IMR-90 (cell line): ENCODE measurements at regions not wholly inside any gene's neighbourhood (a gene's known extent, or its start where the extent isn't known, plus 50 kb on each side); places are given as distances from the start of the nearest gene placed in this dataset.

Experiments
- BHLHE40 ChIP-seq: fragments of 150-350 bp; IDR thresholded peaks from 2 replicates; pipeline ENCODE4 v1.6.1; 2016; ENCODE audit warnings: mild to moderate bottlenecking, low read depth, low read length
- FOS ChIP-seq: fragments of 150-350 bp; IDR thresholded peaks from 2 replicates; pipeline ENCODE4 v1.6.1; 2016; ENCODE audit warnings: low read depth, low read length
- MAFK ChIP-seq: IDR thresholded peaks from 2 replicates; pipeline ENCODE4 v1.6.1; 2012; ENCODE audit warnings: low read depth, low read length, improper control_type of control experiment
- MAZ ChIP-seq: IDR thresholded peaks from 2 replicates; pipeline ENCODE4 v1.6.1; 2012; ENCODE audit warnings: low read depth, mild to moderate bottlenecking, low read length, improper control_type of control experiment, moderate library complexity, borderline replicate concordance
- MXI1 ChIP-seq: IDR thresholded peaks from 2 replicates; pipeline ENCODE4 v1.6.1; 2012; ENCODE audit warnings: low read depth, mild to moderate bottlenecking, low read length, moderate library complexity, borderline replicate concordance
- POLR2A ChIP-seq: IDR thresholded peaks from 2 replicates; pipeline ENCODE4 v1.6.1; 2012; ENCODE audit warnings: mild to moderate bottlenecking, low read depth, low read length
- RCOR1 ChIP-seq: IDR thresholded peaks from 2 replicates; pipeline ENCODE4 v1.6.1; 2012; ENCODE audit warnings: mild to moderate bottlenecking, low read length, improper control_type of control experiment; ENCODE audit not compliant: insufficient replicate concordance
- RFX5 ChIP-seq: IDR thresholded peaks from 2 replicates; pipeline ENCODE4 v1.8.0; 2012; ENCODE audit warnings: low read depth, mild to moderate bottlenecking, low read length, moderate library complexity
- USF2 ChIP-seq: fragments of 150-350 bp; IDR thresholded peaks from 2 replicates; pipeline ENCODE4 v1.6.1; 2017; ENCODE audit warnings: mild to moderate bottlenecking, antibody characterized with exemption, low read length, low read depth
- TF ChIP-seq, protein P1 (sequence below): conservative IDR thresholded peaks from 2 replicates; pipeline ENCODE4 v1.5.1; 2012; ENCODE audit warnings: mild to moderate bottlenecking, low read depth, low read length, improper control_type of control experiment
- TF ChIP-seq, protein P2 (sequence below): fragments of 150-350 bp; IDR thresholded peaks from 2 replicates; pipeline ENCODE4 v1.6.1; 2016; ENCODE audit warnings: low read depth, mild to moderate bottlenecking, low read length, moderate library complexity, borderline replicate concordance

- TF ChIP-seq, protein P1, sequence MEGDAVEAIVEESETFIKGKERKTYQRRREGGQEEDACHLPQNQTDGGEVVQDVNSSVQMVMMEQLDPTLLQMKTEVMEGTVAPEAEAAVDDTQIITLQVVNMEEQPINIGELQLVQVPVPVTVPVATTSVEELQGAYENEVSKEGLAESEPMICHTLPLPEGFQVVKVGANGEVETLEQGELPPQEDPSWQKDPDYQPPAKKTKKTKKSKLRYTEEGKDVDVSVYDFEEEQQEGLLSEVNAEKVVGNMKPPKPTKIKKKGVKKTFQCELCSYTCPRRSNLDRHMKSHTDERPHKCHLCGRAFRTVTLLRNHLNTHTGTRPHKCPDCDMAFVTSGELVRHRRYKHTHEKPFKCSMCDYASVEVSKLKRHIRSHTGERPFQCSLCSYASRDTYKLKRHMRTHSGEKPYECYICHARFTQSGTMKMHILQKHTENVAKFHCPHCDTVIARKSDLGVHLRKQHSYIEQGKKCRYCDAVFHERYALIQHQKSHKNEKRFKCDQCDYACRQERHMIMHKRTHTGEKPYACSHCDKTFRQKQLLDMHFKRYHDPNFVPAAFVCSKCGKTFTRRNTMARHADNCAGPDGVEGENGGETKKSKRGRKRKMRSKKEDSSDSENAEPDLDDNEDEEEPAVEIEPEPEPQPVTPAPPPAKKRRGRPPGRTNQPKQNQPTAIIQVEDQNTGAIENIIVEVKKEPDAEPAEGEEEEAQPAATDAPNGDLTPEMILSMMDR = no peak
- TF ChIP-seq POLR2A (no peak), MAZ (no peak), FOS (no peak), USF2 (no peak), MXI1 (no peak), RCOR1 (no peak), BHLHE40 (no peak), RFX5 (no peak), MAFK (no peak)
- TF ChIP-seq, protein P2, sequence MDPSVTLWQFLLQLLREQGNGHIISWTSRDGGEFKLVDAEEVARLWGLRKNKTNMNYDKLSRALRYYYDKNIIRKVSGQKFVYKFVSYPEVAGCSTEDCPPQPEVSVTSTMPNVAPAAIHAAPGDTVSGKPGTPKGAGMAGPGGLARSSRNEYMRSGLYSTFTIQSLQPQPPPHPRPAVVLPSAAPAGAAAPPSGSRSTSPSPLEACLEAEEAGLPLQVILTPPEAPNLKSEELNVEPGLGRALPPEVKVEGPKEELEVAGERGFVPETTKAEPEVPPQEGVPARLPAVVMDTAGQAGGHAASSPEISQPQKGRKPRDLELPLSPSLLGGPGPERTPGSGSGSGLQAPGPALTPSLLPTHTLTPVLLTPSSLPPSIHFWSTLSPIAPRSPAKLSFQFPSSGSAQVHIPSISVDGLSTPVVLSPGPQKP = no peak
Measured at GRCh38 chr6:49327571-49327970, 135.5 kb downstream of the MMUT start.
